AG08395 (cell line): ENCODE measurements at regions not wholly inside any gene's neighbourhood (a gene's known extent, or its start where the extent isn't known, plus 50 kb on each side); places are given as distances from the start of the nearest gene placed in this dataset.

Experiments
- DNase-seq: peaks from one replicate; pipeline ENCODE4 v3.0.0; 2012; ENCODE audit warnings: mixed read lengths, low spot score

DNA sequence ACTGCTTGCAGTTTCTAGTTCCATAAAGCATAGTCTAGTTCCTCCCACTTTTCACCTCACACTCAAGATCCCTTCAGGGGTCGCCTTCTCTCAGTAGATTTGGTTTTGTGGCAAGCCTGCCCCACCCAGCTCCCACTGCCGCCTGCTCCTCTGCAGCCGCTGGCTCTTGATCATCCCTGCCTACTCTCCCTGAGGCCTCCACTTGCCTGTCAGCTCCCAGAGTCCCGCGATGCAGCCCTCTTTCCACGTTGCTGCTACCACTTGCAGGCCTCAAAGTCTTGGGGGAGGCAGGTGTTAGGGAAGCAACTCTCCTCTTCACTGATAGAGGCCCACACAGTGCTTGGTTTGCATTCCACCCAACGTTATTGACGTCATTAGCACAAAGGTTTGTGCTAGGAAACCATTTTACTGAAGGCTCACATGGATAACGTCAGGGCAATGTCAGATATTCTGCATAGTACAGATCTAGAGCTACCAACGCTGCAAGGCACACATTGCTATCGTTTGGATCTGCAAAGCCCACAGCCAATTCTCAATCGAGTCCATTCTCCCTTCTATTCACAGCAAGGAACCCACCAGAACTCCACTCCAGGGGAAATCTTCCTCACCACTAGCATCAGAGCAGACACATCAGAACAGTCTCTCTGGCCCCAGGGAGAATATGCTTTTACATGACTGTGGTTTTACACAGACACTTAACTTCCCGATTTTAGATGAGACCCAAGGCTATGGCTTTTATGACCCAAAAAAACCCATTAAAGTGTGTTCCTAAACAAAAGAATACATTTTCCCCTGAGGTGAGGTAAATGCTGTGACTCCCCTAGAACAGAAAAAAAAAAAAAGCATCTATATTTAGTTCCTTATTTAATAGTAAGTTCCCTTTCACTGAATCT is 519.5 kb upstream of the CAMK1G start:
- no peak for DNase-seq

DNA sequence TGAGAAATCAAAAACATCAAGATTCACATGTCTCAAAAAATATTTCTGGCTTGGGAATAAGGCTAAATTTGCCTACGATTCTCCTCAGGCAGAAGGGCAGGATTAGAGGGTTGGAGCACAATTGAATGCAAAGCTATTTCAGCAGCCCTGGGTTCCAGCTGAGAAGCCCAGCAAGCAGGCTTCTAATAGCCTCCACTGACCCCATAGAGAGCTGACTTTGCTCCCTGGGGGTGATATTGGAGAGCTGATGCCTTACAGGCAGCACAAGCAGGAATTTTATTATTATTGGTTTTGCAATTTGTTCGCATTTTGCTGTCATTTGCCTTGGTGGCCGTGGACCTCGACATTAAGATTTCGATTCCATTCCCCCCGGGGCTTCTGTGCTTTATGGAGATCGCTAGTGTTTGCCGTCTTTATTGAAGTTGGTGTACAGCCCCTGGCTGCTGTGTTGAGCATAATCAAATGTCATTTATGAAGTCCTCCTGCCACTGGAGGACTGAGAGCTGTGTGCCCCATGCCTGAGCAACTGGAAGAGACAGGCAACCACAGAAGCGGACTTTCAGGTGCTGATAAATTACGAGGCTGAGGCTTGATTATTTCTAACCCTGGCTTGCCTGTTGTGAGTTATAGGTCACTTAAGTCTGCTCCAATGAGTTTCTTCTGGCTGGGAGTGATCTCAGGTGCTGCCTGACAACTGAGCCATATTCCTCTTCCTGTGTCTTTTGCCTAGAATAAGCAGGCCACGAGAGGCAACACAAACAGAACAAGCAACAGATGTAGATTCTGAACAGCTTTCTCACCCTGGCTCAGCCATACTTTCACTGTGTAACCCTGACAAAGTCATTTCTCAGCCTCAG is 518.4 kb upstream of the CAMK1G start:
- no peak for DNase-seq

DNA sequence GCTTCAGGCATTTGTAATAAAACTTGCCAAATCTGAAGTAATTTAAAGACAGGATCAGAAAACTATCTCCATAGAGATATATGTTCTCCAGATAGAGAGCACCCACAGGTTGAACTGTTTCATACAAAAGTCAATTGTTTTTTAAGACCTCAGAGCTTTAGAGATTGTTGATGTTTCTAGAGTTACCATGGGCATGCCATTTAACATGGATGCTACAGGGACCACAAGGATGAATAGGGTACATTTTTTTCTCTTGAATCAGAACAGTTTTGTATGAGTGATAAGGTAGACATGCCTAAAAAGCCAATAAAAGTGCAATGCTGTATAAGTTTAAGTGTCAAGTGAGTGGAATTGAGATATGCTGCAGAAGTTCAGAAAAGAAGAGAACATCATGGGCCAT is 511.0 kb upstream of the CAMK1G start:
- DNase-seq, result no peak

DNA sequence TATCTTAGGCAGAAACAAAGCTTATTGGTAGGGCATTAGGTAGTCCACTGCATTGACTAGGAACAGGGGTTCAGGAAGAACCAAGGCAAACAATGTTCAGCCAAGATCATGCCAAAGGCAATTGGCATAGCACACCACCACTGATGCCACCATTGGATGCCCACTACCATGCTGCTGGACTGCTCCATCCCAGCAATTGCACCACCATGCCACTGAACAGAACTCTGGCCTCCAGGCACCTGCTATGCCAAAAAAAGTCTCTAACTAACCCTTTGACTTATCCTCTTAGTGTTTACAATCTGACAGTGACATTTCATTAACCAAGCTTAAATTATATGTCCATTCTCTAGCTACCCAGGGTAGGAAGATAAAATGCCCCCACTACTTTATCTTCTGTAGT is 509.6 kb upstream of the CAMK1G start:
- DNase-seq, result no peak

DNA sequence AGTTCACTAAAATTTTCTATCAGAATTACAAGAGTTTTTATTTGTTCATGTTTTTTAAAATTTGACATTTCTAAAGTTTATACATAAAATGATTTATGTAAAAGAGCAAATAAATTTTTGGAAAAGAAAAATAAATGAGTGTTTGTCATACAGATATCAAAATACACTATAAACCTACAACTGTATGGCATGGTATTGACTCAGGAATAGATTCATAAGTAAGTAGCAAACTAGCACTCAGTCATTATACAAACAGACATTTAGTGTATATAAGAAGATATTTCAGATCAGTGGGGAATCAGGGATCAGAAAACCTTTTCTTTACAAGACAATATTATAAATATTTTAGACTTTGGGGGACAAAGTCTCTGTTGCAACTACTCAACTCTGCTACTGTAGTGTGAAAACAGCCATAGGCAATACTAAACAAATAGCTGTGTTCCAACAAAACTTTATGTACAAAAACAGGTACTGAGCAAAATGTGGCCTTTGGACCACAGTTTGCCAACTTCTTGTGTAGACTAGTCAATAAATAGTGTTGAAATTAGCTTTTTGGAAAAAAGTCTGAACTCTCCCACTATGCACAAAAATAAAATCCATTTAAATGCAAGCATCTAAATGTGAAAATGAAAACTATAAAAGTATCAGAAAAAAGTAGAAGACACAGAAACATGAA is 508.8 kb upstream of the CAMK1G start:
- no peak for DNase-seq

DNA sequence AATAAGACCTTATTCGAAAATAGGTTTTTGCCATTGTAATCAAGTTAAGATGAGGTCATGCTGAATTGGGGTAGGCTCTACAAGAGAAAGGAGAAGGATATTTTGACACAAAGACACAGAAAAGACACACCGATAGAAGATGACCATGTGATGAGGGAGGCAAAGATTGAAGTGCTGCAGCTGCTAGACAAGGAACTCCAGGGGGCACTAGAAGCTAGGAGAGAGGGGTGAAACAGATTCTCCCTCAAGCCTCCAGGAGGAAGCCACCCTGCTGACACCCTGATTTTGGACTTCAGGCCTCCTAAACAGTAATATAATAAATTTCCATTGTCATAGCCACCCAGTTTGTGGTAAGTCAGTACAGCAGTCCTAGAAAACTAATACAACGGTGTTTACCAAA is 506.8 kb upstream of the CAMK1G start:
- no peak for DNase-seq

DNA sequence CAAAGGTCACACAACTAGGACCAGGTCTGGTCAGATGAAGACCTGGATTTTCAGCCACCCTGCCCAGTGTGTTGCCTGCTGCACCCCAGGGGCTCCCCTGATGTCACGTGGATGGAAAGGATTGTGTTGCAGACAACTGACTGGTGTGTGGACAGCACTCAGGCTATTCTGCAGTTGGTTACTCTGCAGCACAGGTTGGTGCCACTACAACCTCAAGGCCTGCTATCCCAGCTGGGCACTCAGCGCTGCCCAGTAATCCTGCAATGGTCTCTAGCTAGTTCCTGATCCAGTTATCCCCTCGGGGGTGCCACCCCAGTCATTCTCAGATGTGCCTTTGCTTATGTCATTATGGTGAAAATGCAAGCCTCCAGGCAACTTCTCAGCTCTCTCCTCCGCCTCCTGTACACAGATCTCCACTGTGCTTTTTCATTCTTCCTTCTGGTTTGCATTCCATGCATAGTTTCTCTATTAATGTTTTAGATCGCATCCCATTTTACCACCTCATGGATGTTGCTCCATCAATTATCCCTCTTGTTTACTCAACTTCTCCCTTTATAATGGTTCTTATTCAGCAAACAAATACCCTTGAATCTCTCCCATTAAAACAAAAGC is 503.2 kb upstream of the CAMK1G start:
- peak; percentile 71 for DNase-seq

DNA sequence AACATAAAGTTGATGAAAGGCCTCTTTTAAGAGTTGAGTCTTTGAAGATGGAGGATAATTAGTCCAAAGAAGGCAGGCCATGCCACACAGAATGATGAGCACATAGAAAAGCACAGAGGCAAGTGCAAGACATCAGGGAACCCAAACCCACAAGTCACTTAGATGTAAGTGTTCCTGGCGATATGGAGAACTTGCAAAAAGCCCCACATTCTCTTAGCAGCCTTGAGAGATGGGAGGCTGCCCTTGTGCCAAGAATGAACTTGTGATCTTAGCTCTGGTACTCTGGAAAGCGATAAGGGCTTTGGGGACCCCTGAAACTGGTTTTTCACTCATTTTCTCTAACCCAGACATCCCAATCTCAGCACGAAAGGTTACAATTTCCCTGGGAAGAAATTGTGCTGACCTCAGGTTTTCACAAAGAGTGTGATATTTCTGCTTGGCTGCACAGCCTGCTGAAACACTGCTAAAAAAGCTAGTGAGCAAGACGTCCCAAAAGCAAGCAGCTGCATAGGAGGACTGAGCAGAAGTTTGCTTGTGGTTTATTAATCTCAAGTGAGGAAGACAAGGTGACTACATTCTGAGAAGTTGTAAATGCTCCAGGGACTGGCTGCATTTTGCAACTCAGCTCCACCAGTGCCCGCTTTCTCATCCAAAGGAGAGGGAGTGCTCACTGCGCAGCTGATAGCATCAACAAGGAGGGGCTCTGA is 496.9 kb upstream of the CAMK1G start:
- no peak for DNase-seq

DNA sequence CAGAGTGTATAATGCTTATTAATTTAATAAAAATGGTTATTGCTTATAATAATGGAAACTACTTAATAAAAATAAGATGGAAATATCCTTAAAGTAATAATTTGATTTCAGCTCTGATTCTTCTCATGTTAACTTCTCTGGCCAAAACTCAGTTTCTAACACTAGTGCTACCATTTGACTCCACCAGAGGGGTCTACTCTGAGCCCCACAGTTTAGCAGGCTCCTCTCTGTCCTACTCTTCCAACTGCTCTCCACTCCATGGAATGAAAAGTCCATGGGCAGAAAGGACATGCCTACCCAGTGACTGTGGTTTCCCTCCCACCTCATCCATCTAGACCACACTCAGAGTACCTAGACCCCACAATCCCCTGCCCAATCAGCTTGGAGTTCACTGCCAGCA is 489.1 kb upstream of the CAMK1G start:
- DNase-seq, result no peak

DNA sequence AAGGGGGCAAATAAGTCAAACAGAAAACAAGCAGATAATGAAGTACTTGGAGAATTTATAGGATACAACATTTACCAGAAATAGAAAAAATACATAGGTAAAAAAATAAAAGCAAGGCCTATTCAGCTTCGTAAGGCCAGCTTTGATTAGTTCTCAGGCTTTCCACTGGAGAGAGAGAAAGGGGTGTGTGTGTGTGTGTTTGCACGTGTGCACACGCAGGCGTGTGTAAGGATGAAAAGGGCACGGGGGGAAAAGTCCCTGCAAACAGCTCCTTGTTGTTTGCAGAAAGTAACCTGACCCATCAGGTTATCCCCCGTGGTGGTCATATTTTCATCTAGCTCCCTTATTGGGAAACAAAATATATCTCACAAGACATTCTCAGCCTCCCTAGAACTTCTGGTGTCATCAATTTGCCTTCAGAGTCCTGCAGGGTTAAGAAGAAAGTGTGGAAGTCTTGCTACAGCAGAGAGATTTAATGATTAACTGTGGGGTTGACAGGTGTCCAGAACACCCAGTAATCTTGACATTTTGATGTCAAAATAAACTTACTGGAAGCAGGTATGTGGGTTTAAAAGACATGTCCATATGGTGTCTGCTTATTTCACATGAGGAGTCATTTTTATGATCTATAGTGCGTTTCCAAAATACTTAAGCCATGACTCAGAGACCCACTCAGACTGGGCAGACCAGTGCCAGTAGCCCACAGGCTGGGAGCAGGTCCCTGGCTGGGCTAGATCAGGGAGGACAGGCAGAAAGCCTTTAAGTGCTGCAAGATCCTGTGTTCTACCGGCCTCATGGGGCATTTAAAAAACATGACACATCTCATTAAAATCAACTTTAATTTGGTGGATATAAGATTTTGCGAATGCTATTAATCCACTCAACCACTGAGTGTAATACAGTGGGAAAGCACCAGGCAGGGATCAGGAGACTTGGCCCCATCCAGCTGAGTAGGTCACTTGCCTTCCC is 487.6 kb upstream of the CAMK1G start:
- DNase-seq, result peak; percentile 82

DNA sequence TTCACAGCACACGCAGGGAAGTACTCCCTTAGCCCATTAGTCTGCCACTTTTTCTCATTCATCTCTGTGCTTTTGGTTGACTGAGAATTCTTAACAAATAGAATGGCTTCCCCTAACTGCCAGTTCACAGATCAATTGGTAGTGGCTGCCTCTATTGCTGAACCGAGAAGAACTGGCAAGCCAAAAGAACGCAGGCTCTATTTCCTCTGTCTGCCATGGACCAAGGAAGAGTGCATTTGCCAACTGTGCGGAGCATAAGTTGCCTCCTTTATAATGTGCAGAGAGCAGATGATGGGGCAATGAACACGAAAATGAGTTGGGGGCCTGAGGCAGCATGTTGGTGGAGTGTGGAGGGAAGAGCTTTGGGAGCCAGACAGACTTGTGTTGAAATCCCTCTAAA is 483.1 kb upstream of the CAMK1G start:
- DNase-seq, result no peak

DNA sequence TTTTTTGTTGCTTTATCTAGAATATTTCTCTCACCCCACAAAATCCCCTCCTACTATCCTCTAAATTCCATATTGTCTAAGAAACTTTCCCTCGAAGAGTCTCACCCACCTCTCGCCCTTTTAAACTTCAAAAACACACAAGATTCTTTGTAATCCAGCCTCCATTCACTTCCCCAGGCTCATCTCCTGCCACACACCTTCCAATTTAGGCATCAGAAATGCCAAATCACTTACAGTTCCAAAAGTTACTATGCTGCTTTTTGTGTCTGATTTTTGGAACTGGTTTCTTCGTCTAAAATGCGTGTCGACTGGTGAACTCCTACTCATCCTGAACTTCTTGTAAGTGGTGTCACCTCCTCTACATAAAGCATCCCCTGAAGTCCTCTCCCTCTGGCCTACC is 482.4 kb upstream of the CAMK1G start:
- DNase-seq, result no peak

DNA sequence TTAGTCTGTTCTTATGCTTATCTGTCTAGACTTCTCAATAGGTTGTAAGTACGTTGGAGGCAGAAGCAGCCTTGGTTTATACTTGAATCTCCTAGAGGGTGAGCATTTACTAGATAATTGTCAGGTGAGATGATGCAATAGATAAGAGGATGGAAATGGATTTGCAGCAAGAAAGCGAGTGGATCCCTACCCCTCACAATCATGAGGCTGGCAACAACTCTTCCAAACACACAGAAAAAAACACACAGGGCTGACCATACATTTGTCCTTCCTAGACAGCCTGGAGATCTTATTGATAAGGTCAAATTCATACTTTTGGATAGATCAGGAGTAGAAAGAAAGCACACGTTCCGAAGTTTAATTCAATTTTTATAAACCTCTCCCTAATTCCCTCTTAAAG is 481.4 kb upstream of the CAMK1G start:
- DNase-seq, result no peak

DNA sequence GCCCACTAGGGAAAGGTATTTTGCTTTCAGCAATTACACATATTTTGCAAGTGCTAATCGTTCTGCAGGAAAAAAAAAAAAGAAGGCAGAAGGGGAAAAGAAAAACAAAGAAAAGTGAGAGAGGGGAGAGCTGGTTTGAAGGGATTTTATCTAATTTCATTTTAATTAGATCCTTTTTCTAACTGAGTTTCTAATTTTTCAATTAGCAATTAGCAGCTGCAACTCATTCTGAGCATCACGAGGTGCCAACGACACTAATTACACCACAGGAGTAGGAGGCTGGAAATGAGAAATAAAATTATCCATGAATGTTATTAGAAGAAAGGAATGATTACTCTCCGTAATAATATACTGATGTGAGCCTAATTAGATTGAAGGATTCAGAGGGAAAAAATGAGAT is 481.0 kb upstream of the CAMK1G start:
- DNase-seq, result no peak

DNA sequence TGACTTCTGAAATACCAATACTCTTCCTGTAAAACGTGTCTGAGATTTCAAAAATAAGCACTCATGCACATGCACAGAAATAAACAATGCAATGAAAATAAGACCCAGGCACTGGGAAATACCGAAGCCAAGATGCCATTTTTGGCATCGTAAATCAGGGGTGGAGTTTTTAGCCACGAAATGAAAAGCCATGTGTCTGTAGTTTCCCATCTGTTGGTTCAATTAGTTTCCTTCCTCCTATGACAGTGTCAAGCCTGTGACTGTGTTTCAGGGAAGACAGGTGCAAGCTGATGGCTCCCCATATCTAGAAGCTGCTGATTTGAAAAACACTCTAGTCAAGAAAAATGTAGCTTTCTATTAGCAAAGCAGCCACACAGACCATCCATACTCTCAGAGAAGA is 480.4 kb upstream of the CAMK1G start:
- DNase-seq, result no peak

DNA sequence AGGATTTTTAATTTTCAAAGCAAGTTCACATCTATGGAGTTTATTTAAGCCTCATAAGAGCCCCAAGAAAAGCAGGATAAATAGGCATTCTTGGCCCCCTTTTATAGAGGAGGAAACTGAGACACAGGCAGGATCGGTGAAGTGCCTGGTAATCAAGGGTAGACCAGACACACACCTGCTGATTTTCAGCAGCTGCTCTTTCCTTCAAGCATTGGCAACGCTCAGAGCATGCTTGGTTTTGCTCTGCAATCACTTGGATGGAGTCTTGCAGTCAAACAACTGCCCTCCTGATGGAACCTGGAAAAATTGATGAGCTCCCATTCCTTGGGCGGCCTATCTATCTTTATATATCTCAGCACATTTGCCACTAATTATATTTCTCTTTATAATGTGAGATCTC is 478.9 kb upstream of the CAMK1G start:
- DNase-seq, result no peak

DNA sequence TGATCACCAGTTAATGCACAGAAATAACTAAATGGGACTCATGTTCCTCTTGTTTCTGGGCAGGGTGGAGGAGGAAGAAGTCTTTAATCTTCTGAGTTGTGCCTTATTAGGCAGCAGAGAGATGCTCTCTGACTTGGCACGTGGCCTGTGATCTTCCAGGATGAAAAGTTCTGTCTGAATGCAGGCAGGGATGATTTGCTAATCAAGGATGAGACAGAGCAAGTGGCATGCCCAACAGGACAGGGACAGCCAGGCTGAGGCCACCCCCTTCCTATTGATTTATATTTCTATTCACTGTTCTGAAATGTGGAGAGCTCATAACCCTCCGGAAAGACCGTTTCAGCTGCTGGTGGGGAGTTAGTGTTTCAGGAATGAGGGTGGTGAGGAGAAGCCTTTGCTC is 477.8 kb upstream of the CAMK1G start:
- DNase-seq, result peak; percentile 8

DNA sequence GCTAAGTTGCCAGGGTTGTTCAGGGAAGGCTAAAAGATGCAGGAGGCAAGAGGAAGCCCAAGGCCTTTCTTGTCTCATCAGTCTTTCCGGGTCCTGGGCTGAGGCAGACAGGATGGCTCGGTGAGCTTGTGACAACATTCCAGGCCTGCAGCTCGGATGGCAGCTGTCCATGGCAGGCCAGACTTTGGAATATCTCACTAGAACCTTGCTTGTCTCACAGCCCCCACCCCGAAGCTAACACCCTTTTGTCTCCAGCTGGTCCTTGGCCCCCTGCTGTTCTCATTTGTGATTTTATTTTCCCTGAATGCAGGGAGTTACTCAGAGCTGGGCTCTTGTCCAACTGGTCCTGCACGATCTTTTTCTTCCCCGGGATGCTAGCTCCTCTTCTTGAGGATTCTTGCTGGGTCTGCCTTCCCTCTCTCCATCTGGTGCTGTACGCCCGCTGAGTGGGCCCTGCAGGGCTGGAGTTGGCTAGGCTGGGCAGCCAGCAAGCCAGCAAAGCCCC is 477.2 kb upstream of the CAMK1G start:
- DNase-seq, result peak; percentile 46

DNA sequence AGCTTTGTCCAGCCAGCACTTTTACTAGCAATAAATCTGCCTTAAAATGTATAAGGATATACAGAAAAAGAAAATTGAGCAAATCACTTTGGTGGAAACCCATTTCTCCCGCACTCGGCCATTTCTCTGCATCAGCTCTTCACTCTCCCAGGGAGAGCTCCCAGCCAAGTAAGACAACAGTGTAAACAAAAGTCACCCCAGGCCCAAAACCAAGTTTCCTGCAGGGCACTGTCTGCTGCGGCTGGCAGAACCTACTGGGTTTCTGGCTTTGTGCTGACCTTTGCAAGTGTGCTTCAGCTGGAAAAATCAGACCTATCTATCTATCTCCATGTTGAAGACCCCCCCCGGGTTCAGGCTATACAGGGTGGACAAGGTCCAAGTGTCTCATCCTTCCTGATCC is 476.7 kb upstream of the CAMK1G start:
- no peak for DNase-seq

DNA sequence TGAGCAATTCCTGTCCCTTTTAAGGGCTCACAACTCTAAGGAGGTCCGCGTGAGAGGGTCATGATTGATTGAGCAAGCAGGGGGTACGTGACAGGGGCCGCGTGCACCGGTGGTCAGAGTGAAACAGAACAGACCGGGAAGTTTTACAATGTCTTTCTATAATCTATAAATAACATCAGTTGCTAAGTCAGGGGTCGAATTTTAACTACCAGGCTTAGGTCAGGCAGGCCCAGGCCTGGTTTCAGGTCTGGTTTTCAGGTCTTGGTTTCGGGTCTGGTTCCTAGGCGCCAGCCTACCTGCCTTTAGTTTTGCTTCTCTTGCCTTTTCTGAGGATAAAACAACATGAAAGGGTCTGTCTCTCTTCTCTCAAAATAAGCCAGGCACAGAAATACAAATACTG is 476.0 kb upstream of the CAMK1G start:
- DNase-seq, result no peak
